IPS DF 19.7 (cell line): ENCODE measurements at regions not wholly inside any gene's neighbourhood (a gene's known extent, or its start where the extent isn't known, plus 50 kb on each side); places are given as distances from the start of the nearest gene placed in this dataset.
"Not testable (repeated sequence)": the region's sequence is repeated elsewhere in the genome, so short reads cannot be mapped to it uniquely, and the experiment has no call there.

Experiments used
- DNase-seq: peaks from one replicate; pipeline ENCODE4 v3.0.0-alpha.2; 2013; ENCODE audit warnings: low read depth, low spot score

GRCh38 chr1:228824366-228824765 lies 89.1 kb downstream of the RHOU start:
- DNase-seq = no peak

DNA sequence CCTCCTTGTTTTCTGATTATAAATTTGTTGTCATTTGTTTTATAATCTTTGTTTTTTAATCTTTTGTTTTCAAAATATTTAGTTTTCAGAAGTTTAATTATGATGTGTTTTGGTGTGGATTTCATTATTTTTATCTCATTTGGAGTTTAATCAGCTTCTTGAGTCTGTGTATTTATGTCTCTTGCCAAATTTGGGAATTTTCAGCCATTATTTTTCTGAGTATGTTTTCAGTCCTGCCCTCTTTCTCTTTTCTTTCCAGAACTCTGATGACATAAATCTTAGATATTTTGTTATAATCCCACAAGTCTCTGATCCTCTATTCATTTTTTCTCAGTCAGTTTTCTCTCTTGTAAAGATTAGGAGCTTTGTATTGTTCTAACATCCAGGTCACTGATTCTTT lies 89.8 kb downstream of the RHOU start:
- no peak for DNase-seq

GRCh38 chr1:228825840-228826484 lies 90.7 kb downstream of the RHOU start:
- no peak for DNase-seq

- DNase-seq = no peak
Measured at GRCh38 chr1:228827019-228827418, 91.7 kb downstream of the RHOU start.

DNA sequence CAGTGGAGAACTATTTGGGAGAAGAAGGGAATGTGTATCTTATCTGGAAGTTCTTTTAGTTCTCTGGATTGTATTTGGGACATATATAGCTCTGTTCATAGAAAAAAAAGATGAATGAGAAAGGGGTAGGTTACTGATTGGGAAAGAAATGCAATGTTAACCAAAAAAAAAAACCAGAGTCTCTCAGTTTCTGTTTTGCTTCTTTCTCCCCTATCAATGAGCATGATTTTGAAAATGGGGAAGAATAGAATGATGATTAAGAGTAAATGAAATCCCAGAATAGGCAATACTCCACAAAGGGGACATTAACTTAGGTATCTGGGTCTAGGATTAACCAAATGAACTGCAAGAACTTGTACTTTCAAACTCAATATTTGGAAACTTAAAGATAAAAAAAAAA lies 92.9 kb downstream of the RHOU start:
- no peak for DNase-seq

- no peak for DNase-seq
Measured at GRCh38 chr1:228830185-228830953, 95.1 kb downstream of the RHOU start.

GRCh38 chr1:228830954-228831481 lies 95.7 kb downstream of the RHOU start:
- DNase-seq = no peak

DNA sequence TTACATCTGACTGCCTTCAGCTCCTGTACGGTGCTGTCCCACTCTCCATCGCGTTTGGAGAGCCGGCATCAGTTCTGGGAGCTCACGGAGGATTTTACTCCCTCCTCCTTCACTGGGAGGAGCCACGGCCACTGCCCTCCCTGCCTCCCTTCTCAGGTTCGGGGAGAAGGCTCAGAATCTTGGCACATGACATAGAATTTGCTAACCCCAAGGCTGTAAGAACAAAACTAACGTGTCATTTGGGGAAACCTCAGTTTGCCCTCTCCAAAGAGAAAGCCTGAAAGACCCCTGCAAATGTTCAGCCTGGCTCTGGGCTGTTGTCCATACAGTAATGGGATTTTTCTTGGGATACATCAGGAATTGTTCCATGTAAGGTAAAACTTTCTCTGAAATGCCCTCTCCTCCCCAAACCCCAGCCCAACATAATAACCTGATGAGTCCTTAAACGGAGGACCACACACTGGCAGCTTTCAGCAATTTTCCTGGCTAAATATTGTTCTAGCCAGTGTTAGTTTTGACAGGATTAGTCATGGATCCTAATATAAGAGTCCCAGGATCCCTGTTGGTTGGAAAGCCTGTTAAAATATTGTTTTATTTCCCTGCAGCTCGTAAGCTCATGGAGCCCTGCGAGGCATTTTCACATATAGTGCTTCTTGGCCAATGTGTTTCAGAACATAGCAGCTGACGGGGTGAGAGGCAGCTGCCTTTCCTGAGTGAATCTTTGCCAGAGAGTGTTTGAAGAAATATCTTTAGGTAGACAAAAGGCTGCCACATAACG lies 98.8 kb downstream of the RHOU start:
- DNase-seq = no peak

DNA sequence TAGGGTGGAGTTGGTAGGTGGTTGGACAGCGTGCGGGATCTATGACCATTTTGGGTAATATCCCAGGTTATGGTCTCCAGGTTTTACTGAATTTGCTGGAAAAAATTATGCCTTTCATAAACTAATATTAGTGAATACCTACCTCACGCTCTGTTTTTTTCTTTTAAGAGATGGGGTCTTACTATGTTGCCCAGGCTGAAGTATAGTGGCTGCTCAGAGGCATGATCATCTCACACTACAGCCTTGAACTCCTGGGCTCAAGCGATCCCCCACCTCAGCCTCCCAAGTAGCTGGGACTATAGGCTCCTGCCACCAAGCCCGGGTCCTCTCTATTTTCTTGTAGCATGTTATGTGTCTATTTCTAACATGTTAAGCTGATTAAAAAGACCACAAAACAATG lies 100.2 kb downstream of the RHOU start:
- no peak for DNase-seq

DNA sequence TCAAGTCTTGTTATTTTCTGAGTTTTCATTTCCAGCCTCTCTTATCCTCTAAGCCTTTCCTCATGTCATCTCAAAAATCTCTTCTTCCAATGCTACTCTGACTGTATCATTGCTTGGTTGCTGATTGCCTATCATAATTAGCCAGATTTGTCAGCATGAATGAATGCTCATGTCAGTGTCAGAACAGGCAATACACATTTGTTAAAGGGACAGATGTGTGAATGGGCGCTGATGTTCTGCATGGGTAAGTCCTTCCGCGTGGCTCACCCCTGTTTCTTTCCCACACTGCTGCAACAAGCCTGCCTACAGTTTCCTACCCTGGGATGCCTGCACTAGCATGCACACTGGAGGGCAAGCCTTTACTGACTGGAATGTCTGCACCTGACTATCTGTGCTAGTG lies 100.6 kb downstream of the RHOU start:
- DNase-seq = no peak

DNA sequence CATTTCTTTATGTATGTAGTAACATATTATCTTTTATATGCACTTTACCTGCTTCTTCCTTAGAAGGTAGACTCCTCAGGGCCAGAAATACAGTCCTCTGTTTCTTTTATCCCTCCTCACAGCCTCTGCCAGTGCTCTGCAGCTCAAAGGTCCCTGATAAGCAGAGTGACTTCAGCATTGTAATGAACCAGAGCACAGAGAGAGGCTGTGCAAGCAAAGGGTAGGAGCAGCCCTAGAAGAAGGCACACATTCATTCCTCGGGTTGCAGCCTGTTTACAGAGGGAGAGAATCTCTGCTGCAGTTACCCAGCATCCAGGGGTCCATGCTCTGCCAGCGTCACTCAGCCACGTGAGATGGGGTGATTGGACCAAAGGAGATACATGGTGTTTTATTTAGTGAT lies 101.1 kb downstream of the RHOU start:
- DNase-seq = no peak

- no peak for DNase-seq
Measured at GRCh38 chr1:228837032-228837431, 101.8 kb downstream of the RHOU start.

DNA sequence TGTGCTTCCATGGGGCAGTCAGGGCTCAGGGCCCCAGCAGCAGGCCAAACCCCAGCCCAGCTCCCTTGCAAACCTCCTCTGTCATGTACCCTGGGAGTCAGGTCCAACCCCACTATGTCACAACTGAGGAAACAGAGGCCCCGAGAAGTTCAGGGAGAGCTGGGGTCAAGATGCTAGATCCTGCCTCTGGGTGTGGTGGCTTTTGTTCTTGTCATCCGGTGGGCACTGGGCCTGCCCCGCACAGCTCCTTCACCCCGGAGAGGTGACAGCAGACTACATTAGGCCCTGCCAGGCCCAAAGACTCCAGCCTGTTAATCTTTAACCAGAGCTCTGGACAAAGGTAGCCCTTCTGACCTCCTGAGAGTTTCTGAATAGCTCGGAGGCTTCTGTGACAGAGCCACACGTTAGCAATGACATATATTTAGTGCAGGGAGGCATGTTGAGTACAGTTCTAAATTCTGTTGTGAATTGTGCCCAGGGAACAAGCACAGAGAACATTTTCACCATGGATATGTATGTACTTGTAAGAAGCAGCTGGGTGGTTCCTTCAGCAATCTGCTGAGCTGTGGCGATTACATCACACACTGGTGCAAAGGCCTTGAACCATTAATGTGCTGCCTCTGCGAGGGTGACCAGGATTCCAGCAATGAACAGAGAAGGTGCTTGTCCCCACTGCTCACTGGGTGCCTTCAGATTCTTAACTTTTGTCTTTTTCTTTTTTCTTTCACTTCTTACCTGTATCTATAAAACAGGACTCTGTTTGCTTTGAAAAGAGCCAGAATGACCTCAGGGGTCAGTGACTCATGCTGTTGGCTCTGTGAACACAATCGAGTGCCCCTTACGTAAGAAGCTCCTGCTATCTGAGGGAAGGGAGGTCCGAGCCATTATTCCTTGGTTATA lies 102.8 kb downstream of the RHOU start:
- DNase-seq = no peak

- DNase-seq = no peak
Measured at GRCh38 chr1:228838717-228839500, 103.6 kb downstream of the RHOU start.

- DNase-seq = no peak
Measured at GRCh38 chr1:228839656-228840055, 104.4 kb downstream of the RHOU start.

- no peak for DNase-seq
Measured at GRCh38 chr1:228841632-228842031, 106.4 kb downstream of the RHOU start.

DNA sequence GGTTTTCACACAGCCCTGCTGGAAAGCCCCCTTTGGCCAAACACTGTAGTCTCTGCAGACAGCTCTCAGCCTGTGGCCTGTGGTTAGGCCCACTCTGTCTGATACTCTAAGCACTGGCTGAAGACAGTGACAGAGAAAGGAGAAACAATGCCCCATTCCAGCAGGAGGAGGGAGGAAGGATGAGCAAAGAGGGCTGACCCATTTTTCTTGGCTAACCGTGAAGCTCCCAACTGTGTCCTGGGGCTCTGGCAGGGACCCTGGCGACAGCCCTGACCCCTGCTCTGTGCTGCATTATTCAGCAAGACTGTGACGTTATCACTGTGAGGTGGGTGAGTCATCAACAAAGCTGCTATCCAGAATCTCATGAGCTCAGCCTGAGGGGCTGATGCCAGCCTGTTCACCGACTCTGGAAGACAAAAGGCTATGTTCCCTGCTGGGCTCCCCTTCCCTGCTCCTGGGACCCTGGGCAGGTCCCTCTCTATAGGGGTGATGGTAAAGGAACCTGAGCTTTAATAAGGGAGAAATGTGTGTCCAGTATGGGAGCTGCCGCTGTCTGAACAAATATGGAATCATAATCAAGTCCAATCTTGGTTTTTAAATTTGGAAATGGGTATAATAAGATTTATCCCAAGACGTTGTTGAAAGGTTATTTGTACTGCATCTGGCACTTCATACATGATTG lies 107.0 kb downstream of the RHOU start:
- no peak for DNase-seq

- DNase-seq = no peak
Measured at GRCh38 chr1:228845101-228845500, 109.8 kb downstream of the RHOU start.

DNA sequence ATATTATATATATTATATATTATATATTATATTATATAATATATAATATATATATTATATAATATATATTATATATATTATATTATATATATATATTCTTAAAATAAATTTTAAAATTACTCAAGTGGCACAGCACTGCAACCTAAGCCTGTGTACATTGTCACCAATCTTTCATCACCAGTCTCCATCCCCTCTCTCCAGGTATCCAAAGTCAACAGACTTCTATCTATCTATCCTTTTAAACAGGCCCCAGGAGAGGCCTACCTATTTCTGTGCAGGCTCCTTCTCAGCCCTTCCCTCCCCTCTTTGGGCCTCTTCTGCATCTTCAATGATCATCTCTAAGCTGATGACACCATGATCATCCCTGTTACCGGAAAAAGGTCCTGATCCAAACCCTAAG lies 111.7 kb downstream of the RHOU start:
- no peak for DNase-seq

GRCh38 chr1:228847451-228847850 lies 112.2 kb downstream of the RHOU start:
- DNase-seq = not testable (repeated sequence)
